GM12878 (cell line): ENCODE measurements at regions not wholly inside any gene's neighbourhood (a gene's known extent, or its start where the extent isn't known, plus 50 kb on each side); places are given as distances from the start of the nearest gene placed in this dataset.

ENCODE experiments used
- ATAC-seq: fragments of 200-7000 bp; cut with Tn5 transposase; 3 replicates; pipeline ENCODE4 v1.9.1; 2020; ENCODE audit warnings: mild to moderate bottlenecking, moderate library complexity
- BruUV-seq: library from RNA; stranded (reverse); fragments of 400-500 nt; replicated peaks from 2 replicates; lab custom pipeline; 2021; lab: Mats Ljungman, UMichigan
- CTCF ChIA-PET: fragments of 300-600 bp; sonication (Branson Sonifier 250); formaldehyde crosslinking; extraction: SDS; loops from one replicate; lab custom pipeline; 2021; ENCODE audit warnings: inconsistent platforms; lab: Yijun Ruan, JAX
- POLR2A ChIA-PET: fragments of 350-600 bp; formaldehyde crosslinking; extraction: SDS; loops from one replicate; lab custom pipeline; 2021; ENCODE audit warnings: inconsistent platforms; lab: Charles Lee
- RAD21 ChIA-PET: fragments of 300-600 bp; sonication (Branson Sonifier 250); formaldehyde crosslinking; loops from one replicate; lab custom pipeline; 2023; ENCODE audit warnings: antibody characterized with exemption; ENCODE audit not compliant: unreplicated experiment; lab: Charles Lee
- SMC1A ChIA-PET: fragments of 300-600 bp; sonication (Branson Sonifier 250); formaldehyde crosslinking; loops from one replicate; lab custom pipeline; 2023; ENCODE audit not compliant: unreplicated experiment, uncharacterized antibody; lab: Charles Lee
- DNase-seq: peaks from one replicate; pipeline ENCODE4 v3.0.0-alpha.2; 2011; ENCODE audit warnings: low read depth, low spot score
- FAIRE-seq: peaks from 3 replicates; lab custom pipeline; 2011; peaks lifted over from hg19 to GRCh38; lab: Jason Lieb, UNC
- H2AFZ ChIP-seq: 2 replicates; pipeline ENCODE4 v1.6.0; 2011; ENCODE audit warnings: low read depth, low read length, control low read depth; ENCODE audit not compliant: control insufficient read depth
- H3K27ac ChIP-seq: 2 replicates; pipeline ENCODE4 v1.5.1; 2011; ENCODE audit warnings: control low read depth; ENCODE audit not compliant: control insufficient read depth, insufficient read depth
- H3K27me3 ChIP-seq, 2 experiments: replicated peaks in 1 of 2; 2 replicates each; pipeline versions ENCODE4 v1.6.0 to v1.6.1; 2011; ENCODE audit warnings: low read length in 1 of 2; ENCODE audit not compliant: control insufficient read depth in 2 of 2, insufficient read depth in 2 of 2
- H3K36me3 ChIP-seq, 2 experiments: 2 replicates each; pipeline ENCODE4 v1.5.1; 2011; ENCODE audit warnings: low read length in 1 of 2; ENCODE audit not compliant: control insufficient read depth in 2 of 2, insufficient read depth in 2 of 2
- H3K4me1 ChIP-seq: 2 replicates; pipeline ENCODE4 v1.6.1; 2011; ENCODE audit warnings: mild to moderate bottlenecking, low read length, moderate library complexity, mixed read lengths; ENCODE audit not compliant: control insufficient read depth, insufficient read depth
- H3K4me2 ChIP-seq: 2 replicates; pipeline ENCODE4 v1.6.0; 2011; ENCODE audit warnings: control low read depth; ENCODE audit not compliant: control insufficient read depth, insufficient read depth
- H3K4me3 ChIP-seq: fragments of 200-600 bp; sonication (generic); 2 replicates; pipeline ENCODE4 v1.5.1; 2016
- H3K79me2 ChIP-seq: 2 replicates; pipeline ENCODE4 v1.6.0; 2011; ENCODE audit warnings: low read length; ENCODE audit not compliant: control insufficient read depth, insufficient read depth
- H3K9ac ChIP-seq: 2 replicates; pipeline ENCODE4 v1.8.0; 2011; ENCODE audit warnings: low read length, control low read depth, mixed read lengths; ENCODE audit not compliant: control insufficient read depth, insufficient read depth
- H3K9me3 ChIP-seq: replicated peaks from 3 replicates; pipeline ENCODE4 v1.5.1; 2011; ENCODE audit warnings: mild to moderate bottlenecking, low read length; ENCODE audit not compliant: control insufficient read depth, insufficient read depth
- H4K20me1 ChIP-seq: 2 replicates; pipeline ENCODE4 v1.6.0; 2011; ENCODE audit not compliant: control insufficient read depth, insufficient read depth
- BACH1 ChIP-seq: fragments of 450-650 bp; IDR thresholded peaks from 2 replicates; pipeline ENCODE4 v1.6.1; 2017; ENCODE audit warnings: mild to moderate bottlenecking, borderline replicate concordance
- BCL3 ChIP-seq: IDR thresholded peaks from 2 replicates; pipeline ENCODE4 v1.6.1; 2011; ENCODE audit warnings: borderline replicate concordance, low read depth, mild to moderate bottlenecking, moderate library complexity, low read length; ENCODE audit not compliant: insufficient read depth, poor library complexity, severe bottlenecking
- CHD1 ChIP-seq: IDR thresholded peaks from 2 replicates; pipeline ENCODE4 v1.6.1; 2012; ENCODE audit warnings: low read depth, low read length, improper control_type of control experiment
- CUX1 ChIP-seq: IDR thresholded peaks from 2 replicates; pipeline ENCODE4 v1.6.1; 2012; ENCODE audit warnings: improper control_type of control experiment, low read depth, low read length; ENCODE audit not compliant: insufficient replicate concordance
- ESRRA ChIP-seq: IDR thresholded peaks from 2 replicates; pipeline ENCODE4 v1.6.1; 2012; ENCODE audit warnings: mild to moderate bottlenecking, low read length, improper control_type of control experiment
- IKZF1 ChIP-seq: fragments of 450-650 bp; conservative IDR thresholded peaks from 2 replicates; pipeline ENCODE4 v1.6.1; 2017; ENCODE audit warnings: antibody characterized with exemption, mild to moderate bottlenecking
- IRF4 ChIP-seq: IDR thresholded peaks from 2 replicates; pipeline ENCODE4 v1.6.1; 2011; ENCODE audit warnings: low read depth, low read length
- MYC ChIP-seq: IDR thresholded peaks from 2 replicates; pipeline ENCODE4 v1.6.1; 2011; ENCODE audit warnings: mild to moderate bottlenecking, low read length, moderate library complexity, inconsistent platforms; ENCODE audit not compliant: insufficient read depth, insufficient replicate concordance, insufficient read length, severe bottlenecking
- NKRF ChIP-seq: fragments of 450-650 bp; conservative IDR thresholded peaks from 2 replicates; pipeline ENCODE4 v1.6.1; 2017; ENCODE audit warnings: mild to moderate bottlenecking, moderate library complexity
- NR2C1 ChIP-seq: fragments of 450-650 bp; IDR thresholded peaks from 2 replicates; pipeline ENCODE4 v1.6.1; 2017; ENCODE audit warnings: antibody characterized with exemption, mild to moderate bottlenecking, moderate library complexity
- NR2C2 ChIP-seq: IDR thresholded peaks from 2 replicates; pipeline ENCODE4 v1.6.1; 2011; ENCODE audit warnings: borderline replicate concordance, low read depth; ENCODE audit not compliant: control insufficient read depth, insufficient read length
- NR2F1 ChIP-seq: fragments of 450-650 bp; conservative IDR thresholded peaks from 2 replicates; pipeline ENCODE4 v1.6.1; 2017; ENCODE audit warnings: mild to moderate bottlenecking
- RAD51 ChIP-seq: fragments of 450-650 bp; IDR thresholded peaks from 2 replicates; pipeline ENCODE4 v1.6.1; 2016; ENCODE audit warnings: moderate library complexity, mild to moderate bottlenecking, inconsistent platforms
- RFX5 ChIP-seq: IDR thresholded peaks from 2 replicates; pipeline ENCODE4 v1.6.1; 2011; ENCODE audit warnings: low read depth, low read length, improper control_type of control experiment
- SMAD5 ChIP-seq: IDR thresholded peaks from 2 replicates; pipeline ENCODE4 v1.6.1; 2016; ENCODE audit warnings: antibody characterized with exemption, low read depth
- SRF ChIP-seq, 2 experiments: IDR thresholded peaks; 2 replicates each; pipeline ENCODE4 v1.6.1; 2011; ENCODE audit warnings: low read depth in 2 of 2, low read length in 2 of 2, mild to moderate bottlenecking in 1 of 2, moderate library complexity in 1 of 2
- ZBED1 ChIP-seq: IDR thresholded peaks from 2 replicates; pipeline ENCODE4 v1.6.1; 2016; ENCODE audit warnings: borderline replicate concordance
- ZNF207 ChIP-seq: fragments of 450-650 bp; IDR thresholded peaks from 2 replicates; pipeline ENCODE4 v1.6.1; 2014; ENCODE audit warnings: antibody characterized with exemption, mild to moderate bottlenecking, borderline replicate concordance
- ZSCAN29 ChIP-seq: fragments of 450-650 bp; IDR thresholded peaks from 2 replicates; pipeline ENCODE4 v1.6.1; 2017; ENCODE audit warnings: mild to moderate bottlenecking, moderate library complexity
- WGBS: methylation state at CpG from one replicate; pipeline ENCODE4 v1.1.6; 2016; ENCODE audit warnings: low lambda C conversion rate; ENCODE audit not compliant: insufficient replicate concordance, insufficient coverage; ENCODE audit errors: missing lambda C conversion rate; 5-methylcytosine and 5-hydroxymethylcytosine counted together
- in situ Hi-C: fragments of 300-500 bp; cut with MboI; formaldehyde crosslinking; loops from 9 replicates; pipeline ENCODE4 v1.14.3; 2018; ENCODE audit warnings: mixed read lengths
- intact Hi-C: fragments of 100-400 bp; cut with micrococcal nuclease; formaldehyde crosslinking; loops from one replicate; pipeline ENCODE4 v1.14.2; 2022; ENCODE audit not compliant: unreplicated experiment

GRCh38 chr21:34268493-34268892 lies 95.3 kb upstream of the KCNE2 start:
- Histone ChIP-seq H3K9ac (no peak overlapping the region), H3K36me3 (no peaks in the 10 kb centered on the region), H3K27me3 (no peaks in the 10 kb centered on the region), H3K4me2 (no peak overlapping the region), H3K9me3 (no peaks in the 10 kb centered on the region; the same call in 1 of the 3 replicates), H3K27ac (no peak overlapping the region), H3K4me3 (no peak overlapping the region), H3K79me2 (no peaks in the 10 kb centered on the region), H4K20me1 (no peaks in the 10 kb centered on the region), H2AFZ (no peak overlapping the region), H3K4me1 (no peaks in the 10 kb centered on the region)
- no peak for FAIRE-seq
- RAD21 ChIA-PET: no interaction called here
- ATAC-seq: no peak
- BruUV-seq: no TSS peak
- intact Hi-C loops: no loop called here
- whole genome bisulfite sequencing: 37% methylated on average over 8 of the region's 8 CpGs
- CTCF ChIA-PET: no interaction called here
- DNase-seq: no peak
- in situ Hi-C loops: no loop called here
- SMC1A ChIA-PET: interaction anchor here (0.8 kb wide), 1 partner anchor 16 kb away, joined by 3 read pairs; no protein-coding TSS in a partner anchor
- POLR2A ChIA-PET: no interaction called here
- TF ChIP-seq IRF4 (no peak), SMAD5 (no peak), CHD1 (no peak), BACH1 (no peak), NKRF (no peak), SRF (IDR thresholded peaks at IDR 0.05; ENCODE audit: low read depth in 2 of 2, low read length in 2 of 2) (no peak), RFX5 (no peak), CUX1 (no peak), RAD51 (no peak), ZBED1 (no peak), ZNF207 (no peak), BCL3 (no peak), NR2C2 (no peak), NR2C1 (no peak), NR2F1 (no peak), IKZF1 (no peak), ZSCAN29 (no peak), ESRRA (no peak), MYC (no peak)
